Mammary epithelial cell (primary cell): ENCODE measurements at regions not wholly inside any gene's neighbourhood (a gene's known extent, or its start where the extent isn't known, plus 50 kb on each side); places are given as distances from the start of the nearest gene placed in this dataset.

Source experiments
- EZH2 ChIP-seq: IDR thresholded peaks from 2 replicates; pipeline ENCODE4 v1.6.1; 2012; ENCODE audit warnings: low read length, inconsistent platforms, borderline replicate concordance
- TF ChIP-seq, protein P1 (sequence below), 2 donors: IDR thresholded peaks in 1 of 2; conservative IDR thresholded peaks in 1 of 2; 2 replicates each; pipeline ENCODE4 v1.5.1; 2011 to 2012; ENCODE audit warnings: inconsistent platforms in 2 of 2, low read length in 2 of 2, mild to moderate bottlenecking in 2 of 2, control low read depth in 1 of 2, low read depth in 1 of 2; ENCODE audit not compliant: insufficient read depth in 1 of 2; ENCODE audit errors: extremely low read depth in 1 of 2

DNA sequence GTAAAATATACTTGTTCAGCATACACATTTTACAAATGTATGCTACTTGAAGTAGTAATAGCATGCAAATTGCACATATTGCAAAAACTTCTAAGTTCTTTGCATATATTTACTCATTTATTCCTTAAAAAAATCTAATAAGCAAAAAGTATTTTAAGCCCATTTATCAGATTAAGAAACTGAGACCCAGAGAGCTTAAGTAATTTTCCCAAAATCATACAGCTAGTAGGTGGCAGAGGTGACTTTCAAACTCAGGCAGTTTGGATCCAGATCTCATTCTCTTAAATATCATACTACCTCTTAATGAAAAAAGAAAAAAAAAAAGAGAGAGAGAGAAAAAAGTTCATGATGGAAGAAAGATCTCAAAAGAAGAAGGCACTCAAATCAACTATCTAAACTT, 157.9 kb downstream of the RPS12 start:
- TF ChIP-seq, protein P1, sequence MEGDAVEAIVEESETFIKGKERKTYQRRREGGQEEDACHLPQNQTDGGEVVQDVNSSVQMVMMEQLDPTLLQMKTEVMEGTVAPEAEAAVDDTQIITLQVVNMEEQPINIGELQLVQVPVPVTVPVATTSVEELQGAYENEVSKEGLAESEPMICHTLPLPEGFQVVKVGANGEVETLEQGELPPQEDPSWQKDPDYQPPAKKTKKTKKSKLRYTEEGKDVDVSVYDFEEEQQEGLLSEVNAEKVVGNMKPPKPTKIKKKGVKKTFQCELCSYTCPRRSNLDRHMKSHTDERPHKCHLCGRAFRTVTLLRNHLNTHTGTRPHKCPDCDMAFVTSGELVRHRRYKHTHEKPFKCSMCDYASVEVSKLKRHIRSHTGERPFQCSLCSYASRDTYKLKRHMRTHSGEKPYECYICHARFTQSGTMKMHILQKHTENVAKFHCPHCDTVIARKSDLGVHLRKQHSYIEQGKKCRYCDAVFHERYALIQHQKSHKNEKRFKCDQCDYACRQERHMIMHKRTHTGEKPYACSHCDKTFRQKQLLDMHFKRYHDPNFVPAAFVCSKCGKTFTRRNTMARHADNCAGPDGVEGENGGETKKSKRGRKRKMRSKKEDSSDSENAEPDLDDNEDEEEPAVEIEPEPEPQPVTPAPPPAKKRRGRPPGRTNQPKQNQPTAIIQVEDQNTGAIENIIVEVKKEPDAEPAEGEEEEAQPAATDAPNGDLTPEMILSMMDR (conservative IDR thresholded peaks at IDR 0.05 in 1 of 2, IDR thresholded peaks at IDR 0.05 in 1 of 2; ENCODE audit: extremely low read depth in 1 of 2, insufficient read depth in 1 of 2, low read depth in 1 of 2, low read length in 2 of 2), result no peak
- no peak for TF ChIP-seq EZH2
